HL-60 (cell line): ENCODE measurements at regions not wholly inside any gene's neighbourhood (a gene's known extent, or its start where the extent isn't known, plus 50 kb on each side); places are given as distances from the start of the nearest gene placed in this dataset.

Experiments used
- DNase-seq, 2 experiments: peaks; one replicate each; pipeline ENCODE4 v3.0.0-alpha.2; 2010 to 2020; ENCODE audit warnings: low read depth in 1 of 2, low spot score in 1 of 2
- H3K27ac ChIP-seq: fragments of 250-450 bp; sonication (Bioruptor Pico); replicated peaks from 2 replicates; pipeline ENCODE4 v1.5.1; 2020; ENCODE audit warnings: mild to moderate bottlenecking, moderate library complexity
- H3K27me3 ChIP-seq: fragments of 250-450 bp; sonication (Bioruptor Pico); 2 replicates; pipeline ENCODE4 v1.5.1; 2021; ENCODE audit warnings: mild to moderate bottlenecking, moderate library complexity; ENCODE audit not compliant: insufficient read depth, poor library complexity, severe bottlenecking
- H3K4me3 ChIP-seq: replicated peaks from 2 replicates; pipeline ENCODE4 v1.5.1; 2011; ENCODE audit warnings: mild to moderate bottlenecking, control low read depth, low read length; ENCODE audit not compliant: insufficient read depth
- CTCF ChIP-seq: IDR thresholded peaks from one replicate; pipeline ENCODE4 v1.5.1; 2011; ENCODE audit warnings: low read length, control low read depth, inconsistent platforms; ENCODE audit not compliant: insufficient read depth
- GABPA ChIP-seq: IDR thresholded peaks from 2 replicates; pipeline ENCODE4 v1.6.1; 2012; ENCODE audit warnings: low read depth
- POLR2AphosphoS5 ChIP-seq: IDR thresholded peaks from 2 replicates; pipeline ENCODE4 v1.6.1; 2012; ENCODE audit warnings: low read depth
- REST ChIP-seq: IDR thresholded peaks from 2 replicates; pipeline ENCODE4 v1.6.1; 2012; ENCODE audit warnings: low read depth; ENCODE audit not compliant: insufficient replicate concordance
- SPI1 ChIP-seq: IDR thresholded peaks from 2 replicates; pipeline ENCODE4 v1.6.1; 2012; ENCODE audit warnings: low read depth, mild to moderate bottlenecking, borderline replicate concordance

GRCh38 chr2:117406443-117406842, 408.0 kb upstream of the DDX18 start:
- no peaks in the 10 kb centered on the region for H3K27me3 ChIP-seq
- TF ChIP-seq SPI1 (no peak), REST (no peak), CTCF (no peak), GABPA (no peak), POLR2AphosphoS5 (no peak)
- H3K4me3 ChIP-seq, result no peak overlapping the region
- H3K27ac ChIP-seq, result no peak overlapping the region
- no peak for DNase-seq

GRCh38 chr2:117407746-117408145, 406.7 kb upstream of the DDX18 start:
- H3K27ac ChIP-seq, result no peak overlapping the region
- no peak for TF ChIP-seq POLR2AphosphoS5
- H3K27me3 ChIP-seq, result no peaks in the 10 kb centered on the region
- no peak overlapping the region for H3K4me3 ChIP-seq
- DNase-seq, result no peak

GRCh38 chr2:117409443-117409842, 405.0 kb upstream of the DDX18 start:
- Histone ChIP-seq H3K27ac (no peak overlapping the region), H3K27me3 (no peaks in the 10 kb centered on the region), H3K4me3 (no peak overlapping the region)
- TF ChIP-seq SPI1, result no peak
- no peak for TF ChIP-seq REST
- TF ChIP-seq CTCF, result no peak
- TF ChIP-seq GABPA, result no peak
- no peak for TF ChIP-seq POLR2AphosphoS5
- DNase-seq, result no peak

- no peak overlapping the region for H3K4me3 ChIP-seq
- TF ChIP-seq GABPA (no peak), CTCF (no peak), POLR2AphosphoS5 (no peak), REST (no peak), SPI1 (no peak)
- no peaks in the 10 kb centered on the region for H3K27me3 ChIP-seq
- no peak for DNase-seq
- no peak overlapping the region for H3K27ac ChIP-seq
These were observed 402.5 kb upstream of the DDX18 start for GRCh38 chr2:117411983-117412382.
